ENCODE measurements at regions not wholly inside any gene's neighbourhood (a gene's known extent, or its start where the extent isn't known, plus 50 kb on each side); places are given as distances from the start of the nearest gene placed in this dataset.

DNA sequence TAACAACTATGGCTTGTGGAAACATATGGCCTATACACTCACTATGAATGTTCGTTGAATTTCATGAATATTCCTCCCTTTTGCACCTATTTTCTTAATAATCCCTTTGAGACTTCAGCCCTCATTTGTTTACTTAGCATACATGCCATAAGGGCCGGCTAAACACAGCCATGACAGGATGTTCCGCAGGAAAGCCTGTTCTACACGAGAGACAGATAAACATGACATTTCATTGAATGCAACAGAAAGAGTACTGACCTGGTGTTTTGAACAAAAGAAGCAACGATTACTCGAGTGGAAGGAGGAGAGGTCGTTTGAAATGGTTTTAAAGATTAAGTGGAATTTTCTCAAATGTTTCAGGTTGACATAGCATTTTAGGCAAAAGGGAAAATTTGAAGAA lies 459.5 kb upstream of the CXADR start:
- H3K27me3 ChIP-seq (ENCODE audit: insufficient read depth, low read depth, severe bottlenecking) = peaks cover 20% of the 10 kb centered on the region
- no peaks in the 10 kb centered on the region for H3K36me3 ChIP-seq
- no peak for DNase-seq

GRCh38 chr21:17059936-17060335 lies 452.9 kb upstream of the CXADR start:
- no peak overlapping the region for H3K27ac ChIP-seq
- H3K4me3 ChIP-seq (ENCODE audit: low read depth, low read length) = no peak overlapping the region
- no peak for DNase-seq
- no peak for TF ChIP-seq CTCF (IDR thresholded peaks at IDR 0.05; ENCODE audit: low read depth, low read length)
- no peaks in the 10 kb centered on the region for H3K36me3 ChIP-seq
- H3K27me3 ChIP-seq (ENCODE audit: insufficient read depth, low read depth, severe bottlenecking) = peaks cover 27% of the 10 kb centered on the region
- peaks cover 2% of the 10 kb centered on the region for H3K9me3 ChIP-seq (ENCODE audit: severe bottlenecking)

More for the DNA sequence above, 459.5 kb upstream of the CXADR start:
- Histone ChIP-seq H3K9me3 (ENCODE audit: severe bottlenecking) (no peaks in the 10 kb centered on the region), H3K27ac (no peak overlapping the region), H3K4me3 (ENCODE audit: low read depth, low read length) (no peak overlapping the region)
- TF ChIP-seq CTCF (IDR thresholded peaks at IDR 0.05; ENCODE audit: low read depth, low read length) = no peak

DNA sequence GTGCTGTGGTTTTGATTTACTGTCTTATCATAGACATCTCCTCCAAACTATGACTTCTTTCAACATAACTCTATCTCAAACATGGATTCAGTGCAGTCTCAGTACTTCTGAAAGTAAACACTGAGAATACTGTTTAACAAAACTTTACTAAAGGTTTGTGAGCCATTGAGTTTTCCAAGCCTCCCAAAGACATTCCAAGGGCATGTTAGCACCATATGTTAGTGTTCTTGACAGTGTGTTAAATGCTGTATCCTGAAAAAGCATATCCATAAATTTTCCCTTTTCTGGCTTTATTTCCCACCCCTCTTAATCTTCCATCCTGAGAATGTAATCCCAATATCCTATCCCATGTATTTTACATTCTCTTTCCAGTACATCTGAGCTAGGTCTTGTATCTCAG lies 446.8 kb upstream of the CXADR start:
- no peaks in the 10 kb centered on the region for H3K36me3 ChIP-seq
- TF ChIP-seq CTCF (IDR thresholded peaks at IDR 0.05; ENCODE audit: low read depth, low read length) = no peak
- no peak for DNase-seq
- peaks cover 2% of the 10 kb centered on the region for H3K9me3 ChIP-seq (ENCODE audit: severe bottlenecking)
- H3K4me3 ChIP-seq (ENCODE audit: low read depth, low read length) = no peak overlapping the region
- H3K27ac ChIP-seq = no peak overlapping the region
- H3K27me3 ChIP-seq (ENCODE audit: insufficient read depth, low read depth, severe bottlenecking) = peaks cover 9% of the 10 kb centered on the region

GRCh38 chr21:17071093-17071492 lies 441.8 kb upstream of the CXADR start:
- no peaks in the 10 kb centered on the region for H3K9me3 ChIP-seq (ENCODE audit: severe bottlenecking)
- H3K4me3 ChIP-seq (ENCODE audit: low read depth, low read length) = no peak overlapping the region
- no peaks in the 10 kb centered on the region for H3K36me3 ChIP-seq
- peaks cover 12% of the 10 kb centered on the region for H3K27me3 ChIP-seq (ENCODE audit: insufficient read depth, low read depth, severe bottlenecking)
- no peak for DNase-seq
- no peak for TF ChIP-seq CTCF (IDR thresholded peaks at IDR 0.05; ENCODE audit: low read depth, low read length)
- no peak overlapping the region for H3K27ac ChIP-seq

GRCh38 chr21:17081193-17081592 lies 431.6 kb upstream of the CXADR start:
- peaks cover 21% of the 10 kb centered on the region for H3K27me3 ChIP-seq (ENCODE audit: insufficient read depth, low read depth, severe bottlenecking)
- no peaks in the 10 kb centered on the region for H3K9me3 ChIP-seq (ENCODE audit: severe bottlenecking)
- no peaks in the 10 kb centered on the region for H3K36me3 ChIP-seq
- H3K27ac ChIP-seq = no peak overlapping the region
- no peak overlapping the region for H3K4me3 ChIP-seq (ENCODE audit: low read depth, low read length)
- DNase-seq = no peak
- no peak for TF ChIP-seq CTCF (IDR thresholded peaks at IDR 0.05; ENCODE audit: low read depth, low read length)

GRCh38 chr21:17082843-17083483 lies 429.9 kb upstream of the CXADR start:
- Histone ChIP-seq H3K27ac (no peak overlapping the region), H3K9me3 (ENCODE audit: severe bottlenecking) (no peaks in the 10 kb centered on the region), H3K4me3 (ENCODE audit: low read depth, low read length) (no peak overlapping the region), H3K36me3 (no peaks in the 10 kb centered on the region), H3K27me3 (ENCODE audit: insufficient read depth, low read depth, severe bottlenecking) (peaks cover 26% of the 10 kb centered on the region)
- no peak for DNase-seq
- no peak for TF ChIP-seq CTCF (IDR thresholded peaks at IDR 0.05; ENCODE audit: low read depth, low read length)
